ENCODE measurements at regions not wholly inside any gene's neighbourhood (a gene's known extent, or its start where the extent isn't known, plus 50 kb on each side); places are given as distances from the start of the nearest gene placed in this dataset.

DNA sequence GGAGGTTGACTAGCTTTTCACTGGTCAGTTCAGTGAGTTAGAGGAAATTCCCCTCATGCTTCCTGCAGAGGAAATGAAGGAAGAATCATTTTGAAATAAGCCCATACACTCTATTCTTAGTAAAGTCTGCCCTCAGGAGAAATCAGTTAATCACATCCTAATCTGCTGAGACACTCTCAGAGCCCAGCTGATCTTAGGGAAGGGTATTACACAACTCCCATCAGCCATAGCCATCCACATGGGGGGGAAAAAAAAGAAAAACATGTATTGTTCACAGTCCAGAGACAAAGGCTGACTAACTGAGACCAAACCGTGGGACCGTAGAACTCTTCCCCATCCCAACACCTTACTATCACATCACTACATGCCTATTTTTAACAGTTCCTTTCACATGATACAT, 722.3 kb downstream of the CDH8 start:
- no peak for DNase-seq

DNA sequence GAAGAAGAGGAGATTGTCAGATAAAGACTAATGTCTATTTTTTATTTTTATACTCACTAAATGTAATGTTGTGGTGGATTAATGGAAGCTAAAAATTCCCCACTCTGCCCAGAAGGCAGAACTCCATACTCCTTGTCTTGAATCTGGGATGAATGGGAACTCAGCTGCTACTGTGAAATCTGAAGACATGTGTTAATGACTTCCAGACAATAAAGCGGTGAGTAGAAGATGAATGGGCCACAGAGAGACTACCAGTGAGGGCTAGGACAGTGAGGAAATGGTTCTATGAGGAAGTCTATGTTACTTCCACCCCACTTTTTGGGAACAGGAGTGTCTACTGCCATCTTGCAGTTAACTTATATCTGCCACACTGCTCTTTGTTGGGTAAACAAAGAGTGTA, 726.9 kb downstream of the CDH8 start:
- DNase-seq, result no peak

DNA sequence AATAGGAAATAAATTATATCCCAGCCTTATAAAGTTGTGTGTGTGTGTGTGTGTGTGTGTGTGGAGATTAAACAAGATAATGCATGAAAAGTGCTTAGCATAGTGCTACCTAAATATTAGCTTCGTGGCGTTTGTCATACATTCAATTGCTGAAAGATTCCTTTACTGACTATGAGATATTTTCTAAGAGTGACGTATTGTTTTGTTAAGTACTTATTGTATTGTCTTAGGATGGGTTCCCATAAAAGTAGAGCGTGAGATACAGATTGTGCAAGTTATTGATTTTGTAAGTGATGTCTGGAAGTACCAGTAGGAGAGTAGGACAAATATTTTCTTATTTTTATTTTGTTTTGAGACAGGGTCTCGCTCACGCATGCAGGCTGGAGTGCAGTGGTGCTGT, 730.0 kb downstream of the CDH8 start:
- no peak for DNase-seq

DNA sequence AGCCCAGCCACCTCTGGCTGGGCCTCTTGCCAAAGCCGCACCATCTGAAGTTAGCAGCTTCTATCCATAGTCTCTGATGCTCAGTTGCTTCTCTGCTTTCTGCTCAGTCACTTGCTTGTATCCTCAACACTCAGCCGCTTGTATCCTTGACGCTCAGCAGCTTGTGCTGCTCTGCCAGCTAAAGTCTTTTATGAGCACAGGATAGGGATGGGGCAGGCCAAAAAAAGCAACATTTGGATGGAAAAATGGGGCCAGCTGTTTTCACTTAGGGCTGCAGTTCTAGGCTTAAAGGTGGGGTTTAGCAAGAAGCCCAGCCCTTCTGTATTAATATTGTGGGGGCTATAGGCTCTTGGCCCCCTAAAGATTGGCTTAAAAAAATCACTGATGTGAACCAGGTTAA, 739.4 kb downstream of the CDH8 start:
- no peak for DNase-seq

DNA sequence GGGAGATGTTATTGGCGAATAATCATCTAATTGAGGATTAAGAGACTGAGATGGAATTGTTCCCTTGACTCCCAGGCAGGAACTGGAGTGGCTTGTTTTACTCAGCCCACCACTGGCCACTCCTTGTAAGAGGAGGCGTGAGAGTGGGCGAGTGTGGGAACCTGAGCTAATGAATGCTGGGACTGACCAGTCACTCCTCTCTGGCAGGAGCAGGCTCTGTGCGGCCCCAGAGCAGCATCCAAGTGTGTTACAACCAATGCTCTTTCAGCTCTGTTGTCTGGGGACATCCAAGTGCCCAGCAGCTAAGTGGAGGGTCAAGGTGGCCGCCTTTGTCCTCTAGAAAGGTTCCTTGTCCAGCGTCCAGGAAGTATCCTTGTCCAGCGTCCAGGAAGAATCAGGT, 739.9 kb downstream of the CDH8 start:
- DNase-seq, result no peak

DNA sequence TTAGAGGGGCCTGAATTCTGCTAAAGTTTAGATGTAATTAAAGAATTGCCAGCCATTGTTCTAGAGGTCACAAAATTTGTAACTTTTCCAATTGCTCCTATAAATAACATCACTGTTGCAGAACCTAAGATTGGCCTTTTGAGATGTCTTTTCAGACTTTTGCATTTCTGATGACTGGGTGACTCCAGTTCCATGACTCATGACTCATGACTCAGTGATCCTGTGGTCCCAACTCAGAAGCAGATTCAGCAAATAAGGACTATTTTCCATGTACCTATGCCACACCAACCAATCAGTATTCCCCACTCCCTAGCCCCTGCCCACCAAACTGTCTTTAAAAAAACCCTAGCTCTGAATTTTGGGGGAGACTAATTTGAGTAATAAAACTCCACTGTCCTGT, 740.9 kb downstream of the CDH8 start:
- no peak for DNase-seq

DNA sequence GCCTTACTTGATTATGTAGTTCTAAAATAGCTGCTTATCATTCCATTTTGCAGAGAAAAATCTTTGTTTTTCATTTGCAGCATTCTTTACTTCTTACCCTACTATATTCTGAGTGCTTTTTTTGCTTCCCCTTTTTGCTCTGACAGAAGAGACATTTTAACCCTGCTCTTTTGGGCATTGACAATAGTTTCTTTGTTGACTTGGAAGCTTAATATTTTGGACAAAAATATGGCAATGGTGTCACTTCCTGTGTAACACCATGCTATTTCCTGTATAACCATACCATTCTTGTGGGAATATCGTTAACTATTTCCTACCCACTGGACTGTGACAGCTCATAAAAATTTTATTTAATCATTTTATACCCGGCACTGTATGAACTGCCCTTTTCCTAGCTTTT, 747.1 kb downstream of the CDH8 start:
- DNase-seq, result no peak

DNA sequence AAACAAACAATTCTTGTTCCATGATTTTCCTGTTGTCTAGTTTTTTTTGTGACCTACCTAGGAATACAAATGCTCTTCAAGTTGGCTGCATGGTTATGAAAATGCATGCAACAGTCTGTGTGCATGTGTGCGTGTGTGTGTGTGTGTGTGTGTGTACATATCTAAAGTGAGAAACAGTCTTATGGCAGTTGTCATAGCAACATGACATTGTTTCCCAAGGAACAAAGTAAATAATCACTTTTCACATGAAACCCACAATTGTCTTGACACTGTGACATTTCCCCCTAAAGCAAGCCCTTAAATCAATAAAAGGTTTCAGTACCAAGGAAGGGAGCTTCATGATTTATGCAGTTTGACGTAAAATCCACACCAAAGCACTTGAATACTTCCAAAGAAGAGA, 758.4 kb downstream of the CDH8 start:
- no peak for DNase-seq

DNA sequence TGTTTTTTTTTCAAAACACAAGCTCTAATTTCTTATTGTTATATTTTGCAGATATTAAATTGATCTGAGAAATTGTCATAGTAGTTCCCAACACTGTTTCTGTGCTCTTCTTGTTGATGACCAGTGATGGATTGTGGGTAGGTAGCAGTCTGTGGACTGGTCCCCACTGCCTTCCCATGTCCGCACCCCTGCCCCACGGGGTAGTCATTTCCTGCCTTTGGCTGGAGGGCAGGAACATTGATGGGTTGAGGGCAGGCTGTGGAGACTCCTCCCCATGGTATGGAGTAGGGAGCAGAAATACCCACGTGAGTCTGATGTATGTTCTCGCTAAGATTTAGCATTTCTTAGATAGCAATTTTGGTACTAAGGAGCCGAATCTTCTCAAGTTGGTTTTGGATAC, 762.0 kb downstream of the CDH8 start:
- no peak for DNase-seq

DNA sequence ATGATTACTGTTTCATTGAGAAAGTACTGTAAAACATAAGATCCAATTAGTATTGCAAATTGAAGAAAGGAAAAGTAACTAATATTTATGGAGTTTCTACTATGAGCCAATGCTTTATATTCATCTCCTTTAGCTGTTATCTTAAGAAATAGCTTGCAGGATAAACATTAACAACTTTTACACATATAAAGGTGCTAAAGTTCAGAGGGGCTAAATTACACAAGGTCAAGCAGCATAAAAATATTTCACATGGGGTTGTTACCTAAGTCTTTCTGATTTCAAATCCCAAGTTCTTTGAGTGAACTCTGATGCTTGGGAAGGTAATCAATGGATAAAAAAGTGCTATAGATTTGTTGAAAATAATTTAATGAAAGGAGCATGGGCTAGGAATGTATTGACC, 765.5 kb downstream of the CDH8 start:
- DNase-seq, result no peak

DNA sequence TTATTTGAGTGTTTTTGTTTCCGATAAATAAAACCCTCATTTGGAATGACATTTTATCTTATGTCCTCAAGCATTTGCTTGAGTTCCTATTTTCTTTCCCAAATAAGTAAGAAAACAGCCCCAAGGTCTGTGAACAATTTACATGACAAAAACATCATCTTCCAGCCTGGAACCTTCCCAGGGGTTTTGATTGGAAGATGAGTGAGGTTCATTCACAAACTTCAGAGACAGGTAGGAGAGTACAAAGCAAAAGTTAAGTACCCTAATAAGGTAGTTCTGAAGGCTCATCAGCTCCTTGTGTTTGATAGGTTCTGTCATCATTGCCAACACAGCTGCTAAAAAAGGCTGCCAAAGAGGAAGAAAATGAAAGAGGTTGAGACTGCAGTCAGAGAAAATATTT, 772.8 kb downstream of the CDH8 start:
- DNase-seq, result no peak

DNA sequence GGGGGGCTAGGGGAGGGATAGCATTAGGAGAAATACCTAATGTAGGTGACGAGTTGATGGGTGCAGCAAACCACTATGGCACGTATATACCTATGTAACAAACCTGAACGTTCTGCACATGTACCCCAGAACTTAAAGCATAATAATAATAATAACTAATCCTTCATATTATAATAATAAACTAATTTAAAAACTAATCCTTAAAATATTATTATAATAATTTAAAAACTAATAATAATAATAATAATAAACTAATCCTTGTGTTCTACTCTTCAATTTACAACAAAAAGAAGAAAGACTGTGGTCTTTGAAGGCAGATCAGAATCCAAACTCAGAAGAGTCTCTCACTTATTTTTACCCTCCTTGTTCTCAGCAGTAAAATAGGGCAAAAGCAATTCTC, 774.9 kb downstream of the CDH8 start:
- DNase-seq, result no peak

DNA sequence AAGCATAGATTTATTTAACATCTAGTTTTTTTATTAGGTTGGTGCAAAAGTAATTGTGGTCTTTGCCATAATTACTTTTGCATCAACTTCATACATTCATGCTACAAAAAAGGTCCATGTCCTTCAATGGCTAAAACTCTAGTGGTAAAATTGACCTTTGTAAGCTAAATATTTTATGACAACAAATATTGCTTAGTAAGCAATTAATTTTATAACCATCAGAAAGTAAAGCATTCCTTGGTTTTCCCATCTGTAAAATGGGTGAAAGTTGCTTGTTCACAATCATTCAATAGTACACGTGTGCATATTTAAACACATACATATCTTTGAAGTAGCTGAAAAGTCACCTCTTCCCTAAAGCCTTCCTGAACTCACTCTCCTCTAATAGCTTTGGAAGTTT, 789.6 kb downstream of the CDH8 start:
- DNase-seq, result no peak

DNA sequence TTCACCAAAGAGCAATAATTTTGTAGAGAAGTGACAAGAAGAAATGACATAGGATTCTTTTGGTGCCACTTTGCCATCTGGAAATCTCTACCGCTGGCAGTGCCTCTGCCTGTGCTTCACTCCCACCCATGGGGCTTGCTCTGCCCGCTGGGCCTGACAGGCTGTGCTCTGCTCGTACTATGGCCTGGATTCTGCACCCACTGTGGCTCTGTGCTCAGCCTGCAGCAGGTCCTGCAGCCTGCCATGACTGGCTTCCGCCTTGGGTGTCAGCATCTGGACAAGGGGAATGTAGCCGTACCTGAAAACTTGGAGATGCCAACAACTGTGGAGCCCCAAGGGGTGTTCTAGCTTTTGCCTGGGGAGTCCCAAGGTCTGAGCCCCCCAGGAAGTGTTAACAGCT, 792.3 kb downstream of the CDH8 start:
- DNase-seq, result no peak

DNA sequence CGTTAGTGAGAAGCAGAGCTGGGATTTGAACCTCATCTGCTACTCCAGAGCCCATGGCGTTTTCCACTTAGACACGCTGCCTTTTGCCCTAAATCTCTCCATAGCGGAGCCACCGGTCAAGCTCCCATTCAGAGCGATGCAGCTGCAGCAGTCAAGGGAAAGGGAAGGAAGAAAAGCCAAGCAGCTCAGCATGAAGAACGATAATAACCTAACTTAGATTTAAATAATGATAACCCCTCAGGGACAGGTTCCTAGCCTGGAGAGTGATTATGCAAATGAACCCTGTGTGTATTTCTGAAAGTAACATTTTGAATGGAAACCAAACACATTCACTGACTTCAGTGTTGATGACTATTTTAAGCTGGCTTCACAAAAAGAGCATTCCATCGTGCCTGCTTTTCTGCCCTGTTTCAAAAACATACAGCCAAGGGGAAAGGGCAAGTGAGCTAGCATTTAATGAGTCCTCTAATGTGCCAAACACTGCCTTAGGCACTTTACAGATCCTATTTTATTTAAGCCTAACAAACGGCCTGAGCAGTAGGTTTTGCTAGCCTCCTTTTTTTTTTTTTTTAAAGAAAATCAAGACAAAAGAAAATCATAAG, 798.3 kb downstream of the CDH8 start:
- no peak for DNase-seq

DNA sequence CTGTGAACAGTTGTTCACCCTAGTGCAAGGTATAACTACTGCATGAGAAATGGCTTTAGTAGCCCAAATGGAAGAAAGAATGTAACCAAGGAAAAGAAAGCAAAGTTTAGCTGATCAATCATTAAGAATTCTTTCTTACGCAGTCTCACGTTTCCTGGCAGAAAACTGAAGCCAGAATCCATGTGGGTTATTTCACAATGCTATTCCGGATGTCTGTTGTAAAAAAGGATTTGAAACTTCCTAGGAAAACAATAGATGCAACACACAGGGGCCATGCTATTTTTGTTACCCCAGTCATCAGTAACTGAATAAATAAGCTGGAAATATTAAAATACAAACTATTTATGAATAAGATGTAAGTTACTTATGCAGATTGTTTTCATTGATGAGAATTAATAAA, 802.5 kb downstream of the CDH8 start:
- DNase-seq, result no peak

DNA sequence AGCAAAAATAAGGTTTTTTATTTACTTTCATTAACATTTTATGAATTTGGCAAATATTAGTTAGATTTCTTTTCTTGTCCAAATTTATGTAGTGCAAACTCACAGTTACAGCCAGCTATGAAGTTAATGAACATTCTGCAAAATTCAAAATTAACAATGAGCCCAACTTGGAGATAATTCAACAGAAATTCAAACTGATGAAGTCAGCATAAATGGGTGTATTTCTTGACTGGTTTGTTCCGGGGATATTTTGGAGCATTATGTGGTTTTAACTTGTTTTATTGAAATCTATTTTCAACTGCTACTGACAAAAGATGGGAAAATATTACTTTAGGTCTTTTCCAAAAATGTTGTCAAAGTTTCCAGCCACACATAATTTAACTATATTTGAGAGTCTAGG, 807.9 kb downstream of the CDH8 start:
- no peak for DNase-seq

DNA sequence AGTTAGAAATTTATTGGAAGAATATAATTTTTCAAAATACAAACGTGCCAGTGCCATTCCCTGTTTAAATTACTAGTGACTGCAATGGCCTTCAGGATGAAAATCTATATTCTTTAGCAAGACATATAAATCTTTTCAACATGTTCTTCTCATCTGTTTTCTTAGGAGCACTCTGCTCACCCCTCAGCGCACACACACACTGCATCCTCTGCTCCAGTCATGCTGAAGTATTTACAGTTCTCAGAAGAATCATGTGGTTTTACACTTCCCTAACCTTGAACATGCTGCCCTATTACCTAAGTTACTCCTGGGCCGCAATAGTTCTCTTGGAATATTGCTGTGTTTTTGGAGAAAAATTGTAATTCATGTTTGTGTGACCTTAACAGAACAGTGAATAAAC, 820.6 kb downstream of the CDH8 start:
- no peak for DNase-seq

DNA sequence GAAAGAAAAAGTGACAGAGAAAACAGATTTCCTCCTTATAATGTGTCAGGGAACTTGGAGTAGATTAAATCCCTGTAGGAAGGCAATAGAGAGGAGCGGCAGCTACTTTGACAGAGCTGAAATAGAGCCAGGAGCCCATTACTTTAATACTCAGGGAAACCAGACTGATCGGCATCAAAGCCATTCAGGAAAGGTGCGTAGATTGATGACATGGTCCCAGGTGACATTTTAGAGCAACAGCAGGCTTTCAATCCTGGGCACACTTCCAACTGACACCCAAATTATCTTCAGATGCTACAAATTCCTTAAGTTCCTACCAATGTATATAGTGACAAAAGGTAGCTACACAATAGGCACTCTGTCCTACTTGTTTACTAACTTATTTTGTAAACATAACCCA, 821.5 kb downstream of the CDH8 start:
- no peak for DNase-seq

DNA sequence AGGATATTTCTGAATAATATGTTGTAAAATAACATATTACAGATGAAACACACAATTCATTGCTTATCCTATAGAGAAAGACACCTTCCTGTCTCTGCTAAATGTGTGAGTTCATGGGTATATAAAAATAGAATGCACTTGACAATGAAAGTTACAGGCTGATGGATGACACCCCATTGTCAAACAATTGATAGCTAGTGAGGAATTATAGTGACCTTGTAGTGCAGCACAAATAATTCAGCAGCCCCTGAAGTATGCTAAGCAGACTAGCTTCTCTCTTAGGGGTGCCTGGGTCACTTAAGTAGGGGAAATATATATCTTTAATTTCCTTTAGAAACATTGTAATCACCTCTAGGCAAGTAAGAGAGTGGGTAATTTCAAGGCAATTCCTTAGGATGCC, 826.2 kb downstream of the CDH8 start:
- DNase-seq, result no peak

DNA sequence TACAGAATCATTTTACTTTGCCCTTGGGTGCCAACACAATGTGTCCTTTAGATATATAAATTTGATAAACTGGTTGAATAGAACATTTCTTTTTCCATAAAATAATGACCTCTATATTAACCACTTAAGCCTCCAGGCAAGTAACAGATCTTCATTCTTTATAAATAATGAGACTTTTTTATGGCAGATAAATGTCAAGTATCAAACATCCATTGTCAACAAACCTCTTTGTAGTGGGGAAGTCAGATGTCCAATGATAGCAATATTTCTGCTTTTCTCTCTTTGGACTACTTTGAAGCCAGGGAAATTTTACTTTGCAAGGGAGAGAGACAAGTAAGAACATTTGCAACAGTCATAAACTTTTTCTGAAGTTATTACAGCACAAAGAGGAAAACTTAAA, 841.2 kb downstream of the CDH8 start:
- no peak for DNase-seq

DNA sequence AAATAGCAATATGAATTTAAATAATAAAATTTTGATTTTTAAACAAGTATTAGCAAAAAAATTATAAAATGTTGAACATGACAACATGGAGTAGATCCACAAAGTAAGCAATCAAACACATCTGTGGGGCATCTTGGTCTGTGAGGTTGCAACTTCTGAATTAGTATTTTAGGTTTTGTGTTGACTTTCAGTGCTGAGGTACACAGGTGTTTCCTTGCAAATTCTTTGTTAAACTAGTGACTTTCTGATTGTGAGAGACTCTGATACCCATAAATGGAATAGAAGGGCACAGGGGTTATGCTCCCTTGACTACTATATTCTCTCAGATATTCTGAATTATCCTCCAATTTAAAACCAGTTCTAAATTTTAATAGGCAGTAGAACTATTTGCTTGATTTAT, 841.7 kb downstream of the CDH8 start:
- DNase-seq, result no peak

DNA sequence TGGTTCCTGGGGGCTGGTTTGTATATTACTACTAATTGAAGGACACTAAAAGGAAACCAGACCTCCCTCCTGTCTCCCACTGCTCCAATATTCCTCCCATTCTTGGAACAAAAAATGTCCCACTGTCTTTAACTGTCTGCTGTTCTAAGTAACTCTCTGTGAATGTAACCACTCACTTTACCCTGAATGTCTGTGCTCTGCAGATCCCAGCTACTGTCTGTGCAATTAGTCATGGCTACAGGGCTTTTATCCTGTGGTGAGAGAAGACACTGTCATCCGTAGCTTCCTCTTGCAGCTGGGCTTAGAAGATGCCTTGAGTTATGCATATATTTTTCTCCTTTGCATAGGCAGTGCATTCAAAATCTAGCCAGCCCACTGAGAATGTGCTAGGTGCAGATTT, 853.8 kb downstream of the CDH8 start:
- DNase-seq, result no peak

DNA sequence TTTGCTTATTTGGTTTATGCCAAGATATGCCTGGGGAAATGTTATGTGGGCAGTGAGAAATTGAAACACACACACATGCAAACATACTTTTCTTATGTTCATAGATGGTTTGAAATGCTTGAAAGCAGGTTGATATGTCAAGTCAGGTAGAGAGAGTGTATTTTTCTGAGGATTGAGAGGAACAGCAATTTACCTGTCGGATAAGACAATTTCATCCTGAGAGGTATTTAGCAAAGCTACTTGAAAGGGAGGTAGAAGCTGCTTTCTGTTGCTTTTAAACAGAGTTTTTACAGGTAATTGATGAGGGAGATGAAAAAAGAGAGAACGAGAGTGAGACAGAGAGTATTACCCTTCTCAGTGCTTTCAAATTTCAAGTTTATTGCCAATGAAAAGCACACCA, 854.3 kb downstream of the CDH8 start:
- DNase-seq, result no peak

DNA sequence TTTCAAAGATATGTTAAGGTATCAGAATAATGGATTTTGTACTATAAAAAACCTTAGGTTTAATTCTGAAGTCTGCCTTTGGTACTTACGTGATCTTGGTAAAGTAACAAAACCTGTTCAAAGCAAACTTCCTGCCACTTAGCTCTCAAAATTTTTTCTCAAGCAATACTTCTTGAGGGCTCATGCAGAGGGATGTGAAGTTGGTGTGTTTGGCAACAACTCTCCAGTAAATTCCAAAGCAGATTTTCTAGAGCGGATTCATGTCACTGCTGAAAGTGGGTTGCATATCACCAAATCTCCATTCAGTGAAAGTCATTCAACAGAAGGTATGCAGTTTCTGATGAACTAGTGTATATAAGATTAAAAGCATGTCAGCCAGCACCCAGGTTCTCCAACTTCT, 856.7 kb downstream of the CDH8 start:
- DNase-seq, result no peak

DNA sequence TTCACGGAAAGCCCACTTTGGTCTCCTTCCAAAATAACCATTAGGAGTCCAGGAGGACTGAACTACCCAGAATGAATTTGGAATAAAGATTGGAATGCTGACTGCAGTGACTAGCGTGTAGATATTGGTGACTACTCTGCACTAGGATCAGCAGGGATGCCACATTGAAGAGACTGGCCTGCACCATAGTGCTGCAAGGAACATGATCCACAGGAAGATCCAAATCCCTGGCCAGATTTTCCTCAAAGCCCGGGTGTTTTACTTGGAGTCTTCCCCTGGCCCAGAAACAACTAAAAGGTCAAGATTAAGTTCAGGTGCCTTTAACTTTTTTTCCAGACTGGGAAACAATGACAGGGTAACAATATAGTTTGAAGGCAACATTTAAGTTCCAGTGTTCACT, 870.4 kb downstream of the CDH8 start:
- no peak for DNase-seq

Measured in DMS153 (cell line).